GM18867 (cell line): ENCODE measurements at regions not wholly inside any gene's neighbourhood (a gene's known extent, or its start where the extent isn't known, plus 50 kb on each side); places are given as distances from the start of the nearest gene placed in this dataset.

Experiments
- ATAC-seq: cut with Tn5 transposase; IDR thresholded peaks from one replicate; pipeline ENCODE4 v1.9.1; 2021; ENCODE audit warnings: mild to moderate bottlenecking, moderate library complexity; ENCODE audit not compliant: unreplicated experiment

GRCh38 chr6:43838276-43839036 is 68.4 kb downstream of the VEGFA start:
- no peak for ATAC-seq

- no peak for ATAC-seq
Measured at GRCh38 chr6:43837507-43837906, 67.5 kb downstream of the VEGFA start.

GRCh38 chr6:43836507-43837240 is 66.7 kb downstream of the VEGFA start:
- no peak for ATAC-seq
